Heart left ventricle (tissue), 13 donors: ENCODE measurements at regions not wholly inside any gene's neighbourhood (a gene's known extent, or its start where the extent isn't known, plus 50 kb on each side); places are given as distances from the start of the nearest gene placed in this dataset.

Experiments
- CTCF ChIP-seq, 12 donors: fragments of 200-600 bp; sonication (generic) in 4 of 12; IDR thresholded peaks; one replicate each; pipeline versions ENCODE4 v1.5.0 to v1.8.0; 2018 to 2022; ENCODE audit warnings: antibody characterized with exemption in 12 of 12, mild to moderate bottlenecking in 5 of 12
- POLR2A ChIP-seq, 2 donors: fragments of 450-650 bp; IDR thresholded peaks; one replicate each; pipeline ENCODE4 v1.6.1; 2017; ENCODE audit warnings: antibody characterized with exemption in 2 of 2, mild to moderate bottlenecking in 2 of 2, moderate library complexity in 2 of 2
- donor health status: ischemic (EF 13 %, LVEDD 7.1; RV severe dilation, severe dysfunction).
- donor health status: DM: no; HTN: yes; CAD: no.
- donor health status: DM: no; HTN: no; CAD: no.
- donor health status: ischemic (EF 25% LVEDD 6.9; RV normal size, moderate dysfunction).
- donor health status: ischemic (EF 25% LVEDD 5.7; RV mildly dilated, moderate dysfunction).
- donor health status: ischemic (EF 35%, LVEDD 5.7; RV mildly dilated, moderate dysfunction).
- donor health status: nonischemic (EF 11% LVEDD 7.7; RV severe dilation, severe dysfunction).
- donor health status: DM: yes; HTN: yes; CAD: no.
- donor health status: PGD.
- donor health status: ischemic (EF 29% LVEDD 5.4; RV normal size, mild dysfunction).
- donor health status: nonischemic (EF 23%, LVEDD 6.1; RV moderate dilation, normal function).

GRCh38 chr1:59041646-59042277, 255.1 kb upstream of the FGGY start:
- no peak for TF ChIP-seq POLR2A (IDR thresholded peaks at IDR 0.05)
- no peak for TF ChIP-seq CTCF (IDR thresholded peaks at IDR 0.05)
